OCI-LY3 (cell line): ENCODE measurements at regions not wholly inside any gene's neighbourhood (a gene's known extent, or its start where the extent isn't known, plus 50 kb on each side); places are given as distances from the start of the nearest gene placed in this dataset.

ENCODE experiments used
- H2AFZ ChIP-seq: fragments of 200-600, 300-600 bp; shearing (Covaris generic); 2 replicates; pipeline ENCODE4 v1.6.0; 2014; ENCODE audit warnings: antibody characterized with exemption, low read depth, low read length
- H3K27ac ChIP-seq: fragments of 200-600, 300-600 bp; sonication (generic); 2 replicates; pipeline ENCODE4 v1.5.1; 2014; ENCODE audit warnings: mild to moderate bottlenecking, low read length, moderate library complexity, mixed read lengths
- H3K27me3 ChIP-seq: fragments of 200-600, 300-600 bp; sonication (generic); 2 replicates; pipeline ENCODE4 v1.6.1; 2014; ENCODE audit warnings: low read depth, low read length, mixed read lengths
- H3K36me3 ChIP-seq: fragments of 200-600, 300-600 bp; sonication (generic); replicated peaks from 2 replicates; pipeline ENCODE3; 2014; ENCODE audit warnings: low read depth, low read length, mixed read lengths
- H3K4me1 ChIP-seq: fragments of 300-600, 200-600 bp; sonication (generic); 2 replicates; pipeline ENCODE4 v1.6.1; 2014; ENCODE audit warnings: low read length, mixed read lengths
- H3K4me2 ChIP-seq: fragments of 200-600, 300-600 bp; sonication (generic); 2 replicates; pipeline ENCODE4 v1.6.1; 2014; ENCODE audit warnings: low read length, mixed read lengths
- H3K4me3 ChIP-seq: fragments of 300-600, 200-600 bp; sonication (generic); 2 replicates; pipeline ENCODE4 v1.5.1; 2014; ENCODE audit warnings: antibody characterized with exemption, mild to moderate bottlenecking, low read length, moderate library complexity
- H3K79me2 ChIP-seq: fragments of 300-600, 200-600 bp; shearing (Covaris generic); 2 replicates; pipeline ENCODE4 v1.6.1; 2014; ENCODE audit warnings: mild to moderate bottlenecking, low read length, mixed read lengths
- H3K9ac ChIP-seq: fragments of 300-600, 200-600 bp; shearing (Covaris generic); 2 replicates; pipeline ENCODE4 v1.6.0; 2014; ENCODE audit warnings: mild to moderate bottlenecking, low read length, moderate library complexity
- H3K9me3 ChIP-seq: fragments of 200-600, 300-600 bp; shearing (Covaris generic); 2 replicates; pipeline ENCODE4 v1.6.1; 2014; ENCODE audit warnings: low read length, mixed read lengths; ENCODE audit not compliant: insufficient read depth
- H4K20me1 ChIP-seq: fragments of 200-600, 300-600 bp; sonication (generic); 2 replicates; pipeline ENCODE4 v1.6.1; 2016; ENCODE audit warnings: low read length, mixed read lengths; ENCODE audit not compliant: insufficient read depth
- CTCF ChIP-seq: fragments of 200-600, 300-600 bp; sonication (generic); IDR thresholded peaks from 2 replicates; pipeline ENCODE4 v1.5.1; 2014; ENCODE audit warnings: antibody characterized with exemption, low read length, low read depth
- EZH2phosphoT487 ChIP-seq: fragments of 200-600 bp; shearing (Covaris generic); IDR thresholded peaks from 2 replicates; pipeline ENCODE4 v1.6.1; 2018; ENCODE audit warnings: antibody characterized with exemption, mixed run types, low read depth

- peak overlapping the region; percentile 39; the same call in 1 of the 2 replicates for H3K4me2 ChIP-seq
- H3K9me3 ChIP-seq, result no peaks in the 10 kb centered on the region
- H3K27ac ChIP-seq, result no peak overlapping the region
- no peaks in the 10 kb centered on the region for H3K79me2 ChIP-seq
- no peak for TF ChIP-seq EZH2phosphoT487
- no peaks in the 10 kb centered on the region for H4K20me1 ChIP-seq
- H3K4me1 ChIP-seq, result peaks cover 28% of the 10 kb centered on the region
- no peaks in the 10 kb centered on the region for H3K36me3 ChIP-seq
- no peak overlapping the region for H2AFZ ChIP-seq
- H3K27me3 ChIP-seq, result peaks cover 22% of the 10 kb centered on the region
- H3K9ac ChIP-seq, result no peak overlapping the region
- H3K4me3 ChIP-seq, result no peak overlapping the region
These were observed 81.7 kb upstream of the PLCL2 start for GRCh38 chr3:16803019-16803418.

- Histone ChIP-seq H3K27me3 (peaks cover 39% of the 10 kb centered on the region), H3K9ac (no peak overlapping the region), H3K79me2 (no peaks in the 10 kb centered on the region), H3K9me3 (no peaks in the 10 kb centered on the region), H3K4me2 (no peak overlapping the region), H4K20me1 (no peaks in the 10 kb centered on the region), H3K36me3 (no peaks in the 10 kb centered on the region), H3K4me1 (peaks cover 8% of the 10 kb centered on the region), H3K4me3 (no peak overlapping the region), H3K27ac (no peak overlapping the region), H2AFZ (no peak overlapping the region)
- TF ChIP-seq CTCF (no peak), EZH2phosphoT487 (no peak)
These were observed 77.4 kb upstream of the PLCL2 start for GRCh38 chr3:16807391-16807790.

GRCh38 chr3:16808393-16809107, 76.2 kb upstream of the PLCL2 start:
- H3K36me3 ChIP-seq, result no peaks in the 10 kb centered on the region
- H2AFZ ChIP-seq, result no peak overlapping the region

GRCh38 chr3:16809482-16809881, 75.3 kb upstream of the PLCL2 start:
- H3K9ac ChIP-seq, result no peak overlapping the region
- no peaks in the 10 kb centered on the region for H3K36me3 ChIP-seq
- no peak overlapping the region for H3K4me2 ChIP-seq
- TF ChIP-seq CTCF, result no peak
- TF ChIP-seq EZH2phosphoT487, result no peak
- no peaks in the 10 kb centered on the region for H3K79me2 ChIP-seq
- no peak overlapping the region for H3K4me3 ChIP-seq
- H3K4me1 ChIP-seq, result no peaks in the 10 kb centered on the region
- no peak overlapping the region for H3K27ac ChIP-seq
- H3K9me3 ChIP-seq, result no peaks in the 10 kb centered on the region
- peaks cover 39% of the 10 kb centered on the region for H3K27me3 ChIP-seq
- H2AFZ ChIP-seq, result no peak overlapping the region
- no peaks in the 10 kb centered on the region for H4K20me1 ChIP-seq

More at GRCh38 chr3:16808393-16809107, 76.2 kb upstream of the PLCL2 start:
- no peak overlapping the region for H3K4me3 ChIP-seq
- H3K4me1 ChIP-seq, result no peaks in the 10 kb centered on the region
- H3K79me2 ChIP-seq, result no peaks in the 10 kb centered on the region
- H3K9ac ChIP-seq, result no peak overlapping the region
- H3K27me3 ChIP-seq, result peaks cover 39% of the 10 kb centered on the region
- H3K9me3 ChIP-seq, result no peaks in the 10 kb centered on the region
- H3K27ac ChIP-seq, result no peak overlapping the region
- TF ChIP-seq CTCF, result peak; percentile 32; the same call in 1 of the 2 replicates
- TF ChIP-seq EZH2phosphoT487, result no peak
- no peak overlapping the region for H3K4me2 ChIP-seq
- H4K20me1 ChIP-seq, result no peaks in the 10 kb centered on the region
